ENCODE measurements at regions not wholly inside any gene's neighbourhood (a gene's known extent, or its start where the extent isn't known, plus 50 kb on each side); places are given as distances from the start of the nearest gene placed in this dataset.

- no peak for DNase-seq (ENCODE audit: low read depth)
These were observed 1258.4 kb upstream of the MIR17HG start for GRCh38 chr13:90089051-90089450.

GRCh38 chr13:90091611-90092010 lies 1255.9 kb upstream of the MIR17HG start:
- DNase-seq (ENCODE audit: low read depth) = no peak

- no peak for DNase-seq (ENCODE audit: low read depth)
These were observed 1253.1 kb upstream of the MIR17HG start for GRCh38 chr13:90094357-90094756.

- DNase-seq (ENCODE audit: low read depth) = no peak
These were observed 1248.9 kb upstream of the MIR17HG start for GRCh38 chr13:90098577-90098976.

GRCh38 chr13:90099847-90100246 lies 1247.6 kb upstream of the MIR17HG start:
- no peak for DNase-seq (ENCODE audit: low read depth)

- DNase-seq (ENCODE audit: low read depth) = no peak
These were observed 1244.2 kb upstream of the MIR17HG start for GRCh38 chr13:90103099-90103784.

- no peak for DNase-seq (ENCODE audit: low read depth)
These were observed 1242.7 kb upstream of the MIR17HG start for GRCh38 chr13:90104764-90105163.

GRCh38 chr13:90105276-90105675 lies 1242.2 kb upstream of the MIR17HG start:
- DNase-seq (ENCODE audit: low read depth) = no peak

- DNase-seq (ENCODE audit: low read depth) = no peak
These were observed 1241.5 kb upstream of the MIR17HG start for GRCh38 chr13:90105849-90106496.

- no peak for DNase-seq (ENCODE audit: low read depth)
These were observed 1239.8 kb upstream of the MIR17HG start for GRCh38 chr13:90107661-90108060.

GRCh38 chr13:90108547-90108946 lies 1238.9 kb upstream of the MIR17HG start:
- no peak for DNase-seq (ENCODE audit: low read depth)

- no peak for DNase-seq (ENCODE audit: low read depth)
These were observed 1231.4 kb upstream of the MIR17HG start for GRCh38 chr13:90116121-90116520.

- no peak for DNase-seq (ENCODE audit: low read depth)
These were observed 1228.9 kb upstream of the MIR17HG start for GRCh38 chr13:90118467-90119071.

GRCh38 chr13:90120026-90120425 lies 1227.5 kb upstream of the MIR17HG start:
- DNase-seq (ENCODE audit: low read depth) = no peak

GRCh38 chr13:90121784-90122183 lies 1225.7 kb upstream of the MIR17HG start:
- no peak for DNase-seq (ENCODE audit: low read depth)

GRCh38 chr13:90122531-90122930 lies 1225.0 kb upstream of the MIR17HG start:
- DNase-seq (ENCODE audit: low read depth) = no peak

GRCh38 chr13:90135558-90135957 lies 1211.9 kb upstream of the MIR17HG start:
- DNase-seq (ENCODE audit: low read depth) = no peak

- DNase-seq (ENCODE audit: low read depth) = no peak
These were observed 1205.2 kb upstream of the MIR17HG start for GRCh38 chr13:90142251-90142650.

GRCh38 chr13:90154311-90154960 lies 1193.1 kb upstream of the MIR17HG start:
- DNase-seq (ENCODE audit: low read depth) = no peak

- no peak for DNase-seq (ENCODE audit: low read depth)
These were observed 1191.1 kb upstream of the MIR17HG start for GRCh38 chr13:90156390-90156789.

- DNase-seq (ENCODE audit: low read depth) = no peak
These were observed 1178.5 kb upstream of the MIR17HG start for GRCh38 chr13:90168953-90169352.

- no peak for DNase-seq (ENCODE audit: low read depth)
These were observed 1177.3 kb upstream of the MIR17HG start for GRCh38 chr13:90170208-90170607.

GRCh38 chr13:90171649-90172048 lies 1175.8 kb upstream of the MIR17HG start:
- DNase-seq (ENCODE audit: low read depth) = no peak

Data from activated T-cell treated with anti-CD3 and anti-CD28 coated beads for 48 hours (primary cell).